ENCODE measurements at regions not wholly inside any gene's neighbourhood (a gene's known extent, or its start where the extent isn't known, plus 50 kb on each side); places are given as distances from the start of the nearest gene placed in this dataset.
"Not testable (repeated sequence)": the region's sequence is repeated elsewhere in the genome, so short reads cannot be mapped to it uniquely, and the experiment has no call there.

GRCh38 chr4:171538601-171539100 lies 274.6 kb upstream of the GALNTL6 start:
- DNase-seq (ENCODE audit: low read depth in 4 of 4, low spot score in 1 of 4) = no peak

- no peak for DNase-seq (ENCODE audit: low read depth in 4 of 4, low spot score in 1 of 4)
Observed at GRCh38 chr4:171534391-171534790, 278.8 kb upstream of the GALNTL6 start.

- no peak for DNase-seq (ENCODE audit: low read depth in 4 of 4, low spot score in 1 of 4)
Observed at GRCh38 chr4:171532968-171533367, 280.2 kb upstream of the GALNTL6 start.

GRCh38 chr4:171524903-171525302 lies 288.3 kb upstream of the GALNTL6 start:
- no peak for DNase-seq (ENCODE audit: low read depth in 4 of 4, low spot score in 1 of 4)

GRCh38 chr4:171521726-171522125 lies 291.5 kb upstream of the GALNTL6 start:
- no peak for DNase-seq (ENCODE audit: low read depth in 4 of 4, low spot score in 1 of 4)

- no peak for DNase-seq (ENCODE audit: low read depth in 4 of 4, low spot score in 1 of 4)
Observed at GRCh38 chr4:171519457-171519856, 293.7 kb upstream of the GALNTL6 start.

GRCh38 chr4:171517883-171518282 lies 295.3 kb upstream of the GALNTL6 start:
- DNase-seq (ENCODE audit: low read depth in 4 of 4, low spot score in 1 of 4) = no peak

GRCh38 chr4:171516694-171517093 lies 296.5 kb upstream of the GALNTL6 start:
- no peak for DNase-seq (ENCODE audit: low read depth in 4 of 4, low spot score in 1 of 4)

- no peak for DNase-seq (ENCODE audit: low read depth in 4 of 4, low spot score in 1 of 4)
Observed at GRCh38 chr4:171484681-171485080, 328.5 kb upstream of the GALNTL6 start.

GRCh38 chr4:171478181-171478580 lies 335.0 kb upstream of the GALNTL6 start:
- DNase-seq (ENCODE audit: low read depth in 4 of 4, low spot score in 1 of 4) = no peak

- DNase-seq (ENCODE audit: low read depth in 4 of 4, low spot score in 1 of 4) = not testable (repeated sequence)
Observed at GRCh38 chr4:171475111-171475510, 338.1 kb upstream of the GALNTL6 start.

GRCh38 chr4:171473155-171473554 lies 340.0 kb upstream of the GALNTL6 start:
- DNase-seq (ENCODE audit: low read depth in 4 of 4, low spot score in 1 of 4) = no peak

GRCh38 chr4:171472230-171472629 lies 341.0 kb upstream of the GALNTL6 start:
- DNase-seq (ENCODE audit: low read depth in 4 of 4, low spot score in 1 of 4) = no peak

GRCh38 chr4:171464499-171464898 lies 348.7 kb upstream of the GALNTL6 start:
- DNase-seq (ENCODE audit: low read depth in 4 of 4, low spot score in 1 of 4) = no peak

- DNase-seq (ENCODE audit: low read depth in 4 of 4, low spot score in 1 of 4) = no peak
Observed at GRCh38 chr4:171461191-171461590, 352.0 kb upstream of the GALNTL6 start.

- DNase-seq (ENCODE audit: low read depth in 4 of 4, low spot score in 1 of 4) = no peak
Observed at GRCh38 chr4:171448919-171449481, 364.2 kb upstream of the GALNTL6 start.

GRCh38 chr4:171448358-171448757 lies 364.8 kb upstream of the GALNTL6 start:
- no peak for DNase-seq (ENCODE audit: low read depth in 4 of 4, low spot score in 1 of 4)

- DNase-seq (ENCODE audit: low read depth in 4 of 4, low spot score in 1 of 4) = no peak
Observed at GRCh38 chr4:171441300-171441941, 371.8 kb upstream of the GALNTL6 start.

GRCh38 chr4:171433674-171434073 lies 379.5 kb upstream of the GALNTL6 start:
- DNase-seq (ENCODE audit: low read depth in 4 of 4, low spot score in 1 of 4) = no peak

GRCh38 chr4:171432536-171432935 lies 380.7 kb upstream of the GALNTL6 start:
- DNase-seq (ENCODE audit: low read depth in 4 of 4, low spot score in 1 of 4) = no peak

- DNase-seq (ENCODE audit: low read depth in 4 of 4, low spot score in 1 of 4) = no peak
Observed at GRCh38 chr4:171430495-171430894, 382.7 kb upstream of the GALNTL6 start.

- DNase-seq (ENCODE audit: low read depth in 4 of 4, low spot score in 1 of 4) = no peak
Observed at GRCh38 chr4:171397175-171397574, 416.0 kb upstream of the GALNTL6 start.

GRCh38 chr4:171390626-171391025 lies 422.6 kb upstream of the GALNTL6 start:
- no peak for DNase-seq (ENCODE audit: low read depth in 4 of 4, low spot score in 1 of 4)

All from stimulated activated CD4-positive, alpha-beta T cell treated with anti-CD3 and anti-CD28 coated beads, Interleukin-1b, Interleukin-23, amount 100 ng/mL, for 24 hours (primary cell).